C4-2B (cell line): ENCODE measurements at regions not wholly inside any gene's neighbourhood (a gene's known extent, or its start where the extent isn't known, plus 50 kb on each side); places are given as distances from the start of the nearest gene placed in this dataset.

Source experiments
- ZFX ChIP-seq: fragments of 450-650 bp; IDR thresholded peaks from 2 replicates; pipeline ENCODE4 v1.6.1; 2017
- TF ChIP-seq, protein P1 (sequence below): fragments of 450-650 bp; conservative IDR thresholded peaks from 2 replicates; pipeline ENCODE4 v1.5.1; 2017; ENCODE audit warnings: mild to moderate bottlenecking

DNA sequence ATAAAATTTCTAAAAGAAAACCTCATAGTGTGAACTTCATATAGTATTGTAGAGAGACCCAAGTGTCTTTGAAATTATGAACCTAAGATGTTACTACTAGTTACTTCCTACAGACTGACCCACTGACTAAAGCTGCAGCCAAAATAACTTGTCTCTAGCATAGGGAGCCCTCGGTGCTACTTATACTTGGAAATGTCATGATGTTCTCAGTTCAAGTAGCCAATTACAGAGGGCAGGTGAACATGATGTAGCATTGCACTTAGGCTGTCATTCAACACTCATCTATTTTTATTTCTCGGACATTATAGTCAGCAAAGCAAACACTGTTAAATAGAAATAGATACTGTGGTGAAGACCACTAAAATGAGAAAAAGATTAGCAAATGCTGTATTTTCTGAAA lies 165.6 kb downstream of the AREG start:
- TF ChIP-seq, protein P1, sequence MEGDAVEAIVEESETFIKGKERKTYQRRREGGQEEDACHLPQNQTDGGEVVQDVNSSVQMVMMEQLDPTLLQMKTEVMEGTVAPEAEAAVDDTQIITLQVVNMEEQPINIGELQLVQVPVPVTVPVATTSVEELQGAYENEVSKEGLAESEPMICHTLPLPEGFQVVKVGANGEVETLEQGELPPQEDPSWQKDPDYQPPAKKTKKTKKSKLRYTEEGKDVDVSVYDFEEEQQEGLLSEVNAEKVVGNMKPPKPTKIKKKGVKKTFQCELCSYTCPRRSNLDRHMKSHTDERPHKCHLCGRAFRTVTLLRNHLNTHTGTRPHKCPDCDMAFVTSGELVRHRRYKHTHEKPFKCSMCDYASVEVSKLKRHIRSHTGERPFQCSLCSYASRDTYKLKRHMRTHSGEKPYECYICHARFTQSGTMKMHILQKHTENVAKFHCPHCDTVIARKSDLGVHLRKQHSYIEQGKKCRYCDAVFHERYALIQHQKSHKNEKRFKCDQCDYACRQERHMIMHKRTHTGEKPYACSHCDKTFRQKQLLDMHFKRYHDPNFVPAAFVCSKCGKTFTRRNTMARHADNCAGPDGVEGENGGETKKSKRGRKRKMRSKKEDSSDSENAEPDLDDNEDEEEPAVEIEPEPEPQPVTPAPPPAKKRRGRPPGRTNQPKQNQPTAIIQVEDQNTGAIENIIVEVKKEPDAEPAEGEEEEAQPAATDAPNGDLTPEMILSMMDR, result no peak
- TF ChIP-seq ZFX, result no peak
